H1 (cell line): ENCODE measurements at regions not wholly inside any gene's neighbourhood (a gene's known extent, or its start where the extent isn't known, plus 50 kb on each side); places are given as distances from the start of the nearest gene placed in this dataset.

Source experiments
- CREB1 ChIP-seq: IDR thresholded peaks from 2 replicates; pipeline ENCODE4 v1.6.1; 2012; ENCODE audit warnings: inconsistent platforms
- KDM5A ChIP-seq: fragments of 200-600 bp; IDR thresholded peaks from 2 replicates; pipeline ENCODE4 v1.7.1; 2012; ENCODE audit warnings: mild to moderate bottlenecking, low read length, inconsistent platforms, mixed read lengths
- POLR2A ChIP-seq, 2 experiments: IDR thresholded peaks; 1 replicate in 1 of 2; 2 replicates in 1 of 2; pipeline ENCODE4 v1.6.1; 2011; ENCODE audit warnings: low read depth in 2 of 2, low read length in 2 of 2, mild to moderate bottlenecking in 2 of 2; ENCODE audit errors: control extremely low read depth in 1 of 2
- RAD21 ChIP-seq, 2 experiments: IDR thresholded peaks in 1 of 2; conservative IDR thresholded peaks in 1 of 2; 2 replicates each; pipeline ENCODE4 v1.6.1; 2011; ENCODE audit warnings: low read depth in 2 of 2, low read length in 2 of 2, improper control_type of control experiment in 1 of 2, inconsistent platforms in 1 of 2, mild to moderate bottlenecking in 1 of 2, moderate library complexity in 1 of 2
- SP1 ChIP-seq: IDR thresholded peaks from 2 replicates; pipeline ENCODE4 v1.6.1; 2011; ENCODE audit warnings: low read depth, low read length
- ZNF274 ChIP-seq: IDR thresholded peaks from 2 replicates; pipeline ENCODE4 v1.7.0; 2012; ENCODE audit warnings: low read length, borderline replicate concordance; ENCODE audit errors: extremely low read depth

DNA sequence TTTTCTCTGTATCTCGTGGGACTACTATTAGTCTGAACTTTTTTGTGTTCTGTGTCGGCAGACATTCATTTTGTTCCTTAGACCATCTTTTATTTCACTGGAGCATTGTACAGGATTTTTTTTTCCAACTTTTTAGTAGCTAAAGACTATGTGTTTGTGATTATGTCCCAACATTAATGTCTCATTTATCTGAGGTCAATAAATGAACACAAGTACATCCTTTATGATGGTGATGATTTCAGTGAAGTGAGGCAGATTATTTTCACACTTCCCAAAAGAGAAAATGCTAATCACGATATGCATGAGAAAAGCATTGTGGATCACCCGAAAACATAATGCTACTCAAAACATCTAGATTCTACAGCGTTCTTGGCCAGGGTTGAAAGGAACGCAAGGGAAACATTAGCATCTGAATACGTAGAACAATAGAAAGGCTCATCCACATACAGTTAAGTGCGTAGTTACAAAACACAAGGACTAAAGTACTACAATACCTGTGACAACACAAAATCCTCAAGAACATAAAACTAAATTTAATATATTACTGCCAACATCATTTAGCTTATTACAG is 981.7 kb upstream of the NCAM2 start:
- no peak for TF ChIP-seq SP1
- TF ChIP-seq RAD21 (IDR thresholded peaks at IDR 0.05 in 1 of 2, conservative IDR thresholded peaks at IDR 0.05 in 1 of 2; ENCODE audit: low read depth in 2 of 2, low read length in 2 of 2) = no peak
- 0 out of 2 replicates have a peak, but pooled peaks have one; percentile 24 for TF ChIP-seq CREB1
- TF ChIP-seq POLR2A (IDR thresholded peaks at IDR 0.05; ENCODE audit: control extremely low read depth in 1 of 2, low read depth in 2 of 2, low read length in 2 of 2) = no peak
- TF ChIP-seq ZNF274 = no peak
- no peak for TF ChIP-seq KDM5A
